BE2C (cell line): ENCODE measurements at regions not wholly inside any gene's neighbourhood (a gene's known extent, or its start where the extent isn't known, plus 50 kb on each side); places are given as distances from the start of the nearest gene placed in this dataset.

Experiments
- DNase-seq: peaks from one replicate; pipeline ENCODE4 v3.0.0-alpha.2; 2020
- H3K27me3 ChIP-seq: fragments of 250-450 bp; sonication (Bioruptor Pico); 2 replicates; pipeline ENCODE4 v1.5.1; 2020; ENCODE audit warnings: mild to moderate bottlenecking
- H3K36me3 ChIP-seq: fragments of 250-450 bp; sonication (Bioruptor Pico); 2 replicates; pipeline ENCODE4 v1.5.1; 2020; ENCODE audit warnings: mild to moderate bottlenecking
- H3K4me1 ChIP-seq: fragments of 250-450 bp; sonication (Bioruptor Pico); 2 replicates; pipeline ENCODE4 v1.5.1; 2020
- H3K4me3 ChIP-seq: 2 replicates; pipeline ENCODE4 v1.5.1; 2011; ENCODE audit warnings: low read depth, low read length
- H3K9me3 ChIP-seq: fragments of 250-450 bp; sonication (Bioruptor Pico); 2 replicates; pipeline ENCODE4 v1.5.1; 2020
- CTCF ChIP-seq: IDR thresholded peaks from 2 replicates; pipeline ENCODE4 v1.5.1; 2012; ENCODE audit warnings: mild to moderate bottlenecking, low read depth, low read length

- peaks cover 5% of the 10 kb centered on the region for H3K4me1 ChIP-seq
- peak; percentile 92 for TF ChIP-seq CTCF
- H3K36me3 ChIP-seq: no peaks in the 10 kb centered on the region
- H3K27me3 ChIP-seq: no peaks in the 10 kb centered on the region
- H3K4me3 ChIP-seq: no peak overlapping the region
- H3K9me3 ChIP-seq: no peaks in the 10 kb centered on the region
- peak; percentile 77 for DNase-seq
Observed at GRCh38 chr13:74040200-74040599, 94.0 kb downstream of the KLF12 start.

GRCh38 chr13:74039667-74040066, 94.5 kb downstream of the KLF12 start:
- peaks cover 5% of the 10 kb centered on the region for H3K4me1 ChIP-seq
- H3K36me3 ChIP-seq: no peaks in the 10 kb centered on the region; the same call in 1 of the 2 replicates
- H3K4me3 ChIP-seq: no peak overlapping the region
- TF ChIP-seq CTCF: no peak
- no peaks in the 10 kb centered on the region for H3K9me3 ChIP-seq
- no peak for DNase-seq
- H3K27me3 ChIP-seq: no peaks in the 10 kb centered on the region

GRCh38 chr13:74039154-74039553, 95.0 kb downstream of the KLF12 start:
- H3K4me1 ChIP-seq: peaks cover 5% of the 10 kb centered on the region
- no peaks in the 10 kb centered on the region for H3K9me3 ChIP-seq
- TF ChIP-seq CTCF: no peak
- no peaks in the 10 kb centered on the region; the same call in 1 of the 2 replicates for H3K36me3 ChIP-seq
- no peak for DNase-seq
- H3K27me3 ChIP-seq: no peaks in the 10 kb centered on the region
- H3K4me3 ChIP-seq: no peak overlapping the region

- no peak overlapping the region for H3K4me3 ChIP-seq
- H3K4me1 ChIP-seq: peaks cover 5% of the 10 kb centered on the region
- no peaks in the 10 kb centered on the region for H3K27me3 ChIP-seq
- TF ChIP-seq CTCF: no peak
- H3K9me3 ChIP-seq: no peaks in the 10 kb centered on the region
- DNase-seq: no peak
- H3K36me3 ChIP-seq: no peaks in the 10 kb centered on the region; the same call in 1 of the 2 replicates
Observed at GRCh38 chr13:74037762-74038161, 96.4 kb downstream of the KLF12 start.

- no peak for TF ChIP-seq CTCF
- no peaks in the 10 kb centered on the region; the same call in 1 of the 2 replicates for H3K36me3 ChIP-seq
- no peak overlapping the region for H3K4me3 ChIP-seq
Observed at GRCh38 chr13:74036373-74036772, 97.8 kb downstream of the KLF12 start.

GRCh38 chr13:74035896-74036295, 98.3 kb downstream of the KLF12 start:
- no peak for DNase-seq
- H3K27me3 ChIP-seq: no peaks in the 10 kb centered on the region
- no peaks in the 10 kb centered on the region; the same call in 1 of the 2 replicates for H3K36me3 ChIP-seq
- H3K4me3 ChIP-seq: no peak overlapping the region
- H3K9me3 ChIP-seq: no peaks in the 10 kb centered on the region
- TF ChIP-seq CTCF: no peak
- peaks cover 5% of the 10 kb centered on the region; the same call in 1 of the 2 replicates for H3K4me1 ChIP-seq

More at GRCh38 chr13:74036373-74036772, 97.8 kb downstream of the KLF12 start:
- Histone ChIP-seq H3K27me3 (no peaks in the 10 kb centered on the region), H3K9me3 (no peaks in the 10 kb centered on the region), H3K4me1 (peaks cover 5% of the 10 kb centered on the region; the same call in 1 of the 2 replicates)
- no peak for DNase-seq
